ENCODE measurements at regions not wholly inside any gene's neighbourhood (a gene's known extent, or its start where the extent isn't known, plus 50 kb on each side); places are given as distances from the start of the nearest gene placed in this dataset.
"Not testable (repeated sequence)": the region's sequence is repeated elsewhere in the genome, so short reads cannot be mapped to it uniquely, and the experiment has no call there.

DNA sequence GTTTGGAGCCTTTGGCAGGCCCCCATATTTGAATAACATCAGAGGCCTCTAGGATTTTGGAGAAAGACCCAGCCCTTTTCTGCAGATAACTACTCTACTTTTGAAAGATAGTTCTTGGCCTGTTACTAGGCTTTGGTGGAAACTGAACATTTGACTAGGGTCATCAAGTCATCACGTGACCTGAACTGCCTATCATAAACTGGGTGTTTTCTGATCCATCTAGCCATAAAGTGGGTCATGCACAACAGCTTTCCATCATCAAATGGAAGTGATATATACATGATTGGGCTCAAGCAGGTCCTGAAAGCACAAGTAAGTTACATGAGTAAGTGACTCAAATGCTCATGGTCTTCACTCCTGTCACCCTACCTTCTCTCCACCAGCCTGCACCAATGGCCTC is 552.3 kb upstream of the GRM3 start:
- intact Hi-C loops (cut with DNase I) = no loop called here
- H3K36me3 ChIP-seq = no peaks in the 10 kb centered on the region
- no peak for TF ChIP-seq POLR2A (IDR thresholded peaks at IDR 0.05)
- TF ChIP-seq, protein P1, sequence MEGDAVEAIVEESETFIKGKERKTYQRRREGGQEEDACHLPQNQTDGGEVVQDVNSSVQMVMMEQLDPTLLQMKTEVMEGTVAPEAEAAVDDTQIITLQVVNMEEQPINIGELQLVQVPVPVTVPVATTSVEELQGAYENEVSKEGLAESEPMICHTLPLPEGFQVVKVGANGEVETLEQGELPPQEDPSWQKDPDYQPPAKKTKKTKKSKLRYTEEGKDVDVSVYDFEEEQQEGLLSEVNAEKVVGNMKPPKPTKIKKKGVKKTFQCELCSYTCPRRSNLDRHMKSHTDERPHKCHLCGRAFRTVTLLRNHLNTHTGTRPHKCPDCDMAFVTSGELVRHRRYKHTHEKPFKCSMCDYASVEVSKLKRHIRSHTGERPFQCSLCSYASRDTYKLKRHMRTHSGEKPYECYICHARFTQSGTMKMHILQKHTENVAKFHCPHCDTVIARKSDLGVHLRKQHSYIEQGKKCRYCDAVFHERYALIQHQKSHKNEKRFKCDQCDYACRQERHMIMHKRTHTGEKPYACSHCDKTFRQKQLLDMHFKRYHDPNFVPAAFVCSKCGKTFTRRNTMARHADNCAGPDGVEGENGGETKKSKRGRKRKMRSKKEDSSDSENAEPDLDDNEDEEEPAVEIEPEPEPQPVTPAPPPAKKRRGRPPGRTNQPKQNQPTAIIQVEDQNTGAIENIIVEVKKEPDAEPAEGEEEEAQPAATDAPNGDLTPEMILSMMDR (IDR thresholded peaks at IDR 0.05) = no peak
- no peak overlapping the region for H3K4me3 ChIP-seq (replicated peaks in 1 of 3)
- H3K27ac ChIP-seq = no peak overlapping the region
- no peak for DNase-seq
- no peaks in the 10 kb centered on the region for H3K9me3 ChIP-seq
- no peaks in the 10 kb centered on the region for H3K27me3 ChIP-seq
- H3K4me1 ChIP-seq = no peaks in the 10 kb centered on the region
- 62 to 79% methylated on average over 1 of the region's 1 CpG for WGBS, 2 donors

DNA sequence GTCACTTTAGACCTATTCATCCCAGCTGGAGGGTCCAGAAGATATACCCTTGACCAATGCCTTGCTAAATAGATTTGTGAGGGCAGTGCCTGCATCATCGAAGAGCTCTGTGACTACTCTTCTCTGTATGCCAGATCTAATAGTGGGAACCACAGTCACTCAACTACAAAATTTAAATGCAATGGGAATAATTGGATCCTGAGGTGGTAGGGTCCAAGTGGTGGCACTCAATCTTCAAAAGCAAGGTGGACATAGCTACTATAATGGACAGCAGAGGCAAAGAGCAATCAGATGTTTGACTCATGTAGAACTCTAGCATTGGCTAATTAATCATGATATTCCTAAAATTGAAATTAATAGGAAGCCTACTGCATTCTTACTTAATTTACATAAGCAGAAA is 554.3 kb upstream of the GRM3 start:
- no peak overlapping the region for H3K27ac ChIP-seq
- no peaks in the 10 kb centered on the region for H3K4me1 ChIP-seq
- H3K4me3 ChIP-seq (replicated peaks in 1 of 3) = no peak overlapping the region
- no peaks in the 10 kb centered on the region for H3K36me3 ChIP-seq
- TF ChIP-seq POLR2A (IDR thresholded peaks at IDR 0.05) = no peak
- TF ChIP-seq, protein P1 (IDR thresholded peaks at IDR 0.05) = no peak
- H3K9me3 ChIP-seq = no peaks in the 10 kb centered on the region
- no peaks in the 10 kb centered on the region for H3K27me3 ChIP-seq
- DNase-seq = no peak
- intact Hi-C loops (cut with DNase I) = no loop called here
- WGBS, 2 donors = 84 to 100% methylated on average over 1 of the region's 1 CpG

DNA sequence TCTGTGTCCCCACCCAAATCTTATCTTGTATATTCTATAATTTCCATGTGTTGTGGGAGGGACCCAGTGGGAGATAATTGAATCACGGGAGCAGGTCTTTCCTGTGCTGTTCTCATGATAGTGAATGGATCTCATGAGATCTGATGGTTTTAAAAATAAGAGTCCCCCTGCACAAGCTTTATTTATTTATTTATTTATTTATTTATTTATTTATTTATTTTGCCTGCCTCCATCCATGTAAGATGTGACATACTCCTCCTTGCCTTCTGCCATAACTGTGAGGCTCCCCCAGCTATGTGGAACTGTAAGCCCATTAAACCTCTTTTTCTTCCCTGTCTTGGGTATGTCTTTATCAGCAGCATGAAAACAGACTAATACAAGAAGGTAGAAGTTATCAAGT is 579.1 kb upstream of the GRM3 start:
- H3K27me3 ChIP-seq; H3K27ac ChIP-seq; H3K4me3 ChIP-seq (replicated peaks in 1 of 3); DNase-seq; H3K4me1 ChIP-seq; H3K9me3 ChIP-seq; intact Hi-C loops (cut with DNase I); H3K36me3 ChIP-seq: not testable (repeated sequence)
- WGBS, 2 donors = 87 to 88% methylated on average over 1 of the region's 1 CpG

DNA sequence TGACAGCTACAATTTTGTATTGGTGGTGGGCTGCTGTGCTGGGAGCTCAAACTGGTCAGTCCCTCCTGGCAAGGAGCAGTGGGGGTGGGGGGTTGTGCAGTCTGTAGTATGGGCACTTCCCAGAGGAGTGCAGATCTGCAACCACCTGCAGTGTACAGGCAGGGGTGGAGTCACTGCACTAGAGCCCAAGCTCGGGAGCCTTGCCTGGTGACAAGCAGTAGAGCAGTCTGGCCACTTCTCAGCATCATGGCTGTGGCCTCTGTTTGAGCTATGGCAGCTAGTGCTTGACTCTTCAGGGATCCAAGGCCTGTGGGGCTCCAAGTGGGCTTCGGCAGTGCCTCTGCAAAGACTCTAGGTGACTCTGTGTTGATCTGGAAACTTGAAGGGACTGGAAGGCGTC is 585.1 kb upstream of the GRM3 start:
- Histone ChIP-seq H3K27me3 (no peaks in the 10 kb centered on the region), H3K4me3 (replicated peaks in 1 of 3) (no peak overlapping the region), H3K9me3 (no peaks in the 10 kb centered on the region), H3K36me3 (no peaks in the 10 kb centered on the region), H3K4me1 (no peaks in the 10 kb centered on the region), H3K27ac (no peak overlapping the region)
- WGBS, 2 donors = 78 to 94% methylated on average over 2 to 3 of the region's 3 CpGs
- DNase-seq = no peak
- TF ChIP-seq, protein P1 (IDR thresholded peaks at IDR 0.05) = no peak
- no peak for TF ChIP-seq POLR2A (IDR thresholded peaks at IDR 0.05)
- intact Hi-C loops (cut with DNase I) = no loop called here

DNA sequence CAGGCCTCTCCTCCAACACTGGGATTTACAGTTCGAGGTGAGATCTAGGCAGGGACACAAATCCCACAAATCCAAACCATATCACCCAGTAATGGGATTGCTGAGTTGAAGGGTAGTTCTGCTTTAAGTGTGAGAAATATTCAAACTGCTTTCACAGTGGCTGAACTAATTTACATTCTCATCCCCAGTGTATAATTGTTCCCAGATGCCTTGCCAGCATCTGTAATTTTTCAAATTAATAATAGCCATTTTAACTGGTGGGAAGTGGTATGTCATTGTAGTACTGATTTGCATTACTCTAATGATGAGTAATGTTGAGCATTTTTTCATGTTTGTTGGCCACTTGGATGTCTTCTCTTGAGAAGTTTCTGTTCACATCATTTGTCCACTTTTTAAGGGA is 592.8 kb upstream of the GRM3 start:
- no peak for TF ChIP-seq POLR2A (IDR thresholded peaks at IDR 0.05)
- TF ChIP-seq, protein P1 (IDR thresholded peaks at IDR 0.05) = no peak
- Histone ChIP-seq H3K36me3 (no peaks in the 10 kb centered on the region), H3K4me1 (no peaks in the 10 kb centered on the region), H3K27ac (no peak overlapping the region), H3K27me3 (no peaks in the 10 kb centered on the region), H3K9me3 (no peaks in the 10 kb centered on the region), H3K4me3 (replicated peaks in 1 of 3) (no peak overlapping the region)
- DNase-seq = no peak
- intact Hi-C loops (cut with DNase I) = no loop called here
- 59 to 60% methylated on average over 1 of the region's 1 CpG for WGBS, 2 donors

DNA sequence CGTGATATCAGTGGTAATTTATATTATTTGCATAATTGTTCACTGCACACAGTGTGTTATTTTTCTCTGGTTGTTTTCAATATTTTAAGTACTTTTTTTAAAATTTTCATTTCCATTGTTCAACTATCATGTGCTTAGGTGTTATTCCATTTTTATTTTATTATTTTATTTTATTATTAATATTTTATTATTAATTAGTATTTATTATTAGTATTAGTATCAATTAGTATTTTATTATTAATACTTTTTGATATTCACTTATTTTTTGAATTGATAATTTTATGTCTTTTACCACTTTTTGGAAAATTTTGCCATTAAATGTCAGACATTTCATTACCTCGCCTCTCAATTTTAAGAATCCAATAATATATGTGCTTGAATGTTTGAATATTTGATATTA is 593.8 kb upstream of the GRM3 start:
- WGBS, 2 donors = 87 to 91% methylated on average over 2 of the region's 2 CpGs
- H3K36me3 ChIP-seq = no peaks in the 10 kb centered on the region
- H3K4me3 ChIP-seq (replicated peaks in 1 of 3) = no peak overlapping the region
- no peaks in the 10 kb centered on the region for H3K27me3 ChIP-seq
- no peak for DNase-seq
- intact Hi-C loops (cut with DNase I) = no loop called here
- H3K27ac ChIP-seq = no peak overlapping the region
- TF ChIP-seq, protein P1 (IDR thresholded peaks at IDR 0.05) = no peak
- no peak for TF ChIP-seq POLR2A (IDR thresholded peaks at IDR 0.05)
- H3K4me1 ChIP-seq = no peaks in the 10 kb centered on the region
- no peaks in the 10 kb centered on the region for H3K9me3 ChIP-seq

DNA sequence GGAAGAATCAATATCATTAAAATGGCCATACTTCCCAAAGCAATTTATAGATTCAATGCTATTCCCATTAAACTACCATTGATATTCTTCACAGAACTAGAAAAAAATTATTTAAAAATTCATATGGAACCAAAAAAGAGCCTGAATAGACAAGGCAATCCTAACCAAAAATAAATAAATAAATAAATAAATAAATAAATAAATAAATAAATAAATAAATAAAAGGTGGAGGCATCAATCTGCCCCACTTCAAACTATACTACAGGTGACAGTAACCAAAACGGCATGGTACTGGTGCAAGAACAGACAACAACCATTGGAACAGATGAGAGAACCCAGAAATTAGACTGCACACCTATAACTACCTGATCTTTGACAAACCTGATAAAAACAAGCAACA is 598.5 kb upstream of the GRM3 start:
- DNase-seq; H3K27me3 ChIP-seq; H3K4me1 ChIP-seq; H3K4me3 ChIP-seq (replicated peaks in 1 of 3); H3K27ac ChIP-seq; H3K36me3 ChIP-seq; H3K9me3 ChIP-seq; intact Hi-C loops (cut with DNase I): not testable (repeated sequence)
- 92 to 96% methylated on average over 1 of the region's 1 CpG for WGBS, 2 donors
